H9 (cell line): ENCODE measurements at regions not wholly inside any gene's neighbourhood (a gene's known extent, or its start where the extent isn't known, plus 50 kb on each side); places are given as distances from the start of the nearest gene placed in this dataset.

Experiments
- DNase-seq: peaks from one replicate; pipeline ENCODE4 v3.0.0-alpha.2; 2017
- H2AFZ ChIP-seq: one replicate; pipeline ENCODE4 v1.6.1; 2013; ENCODE audit warnings: mild to moderate bottlenecking, low read length, control low read depth, moderate library complexity
- H2AK5ac ChIP-seq: 2 replicates; pipeline ENCODE4 v1.6.1; 2013; ENCODE audit warnings: low read length, control low read depth, mixed read lengths; ENCODE audit not compliant: insufficient read length
- H2BK120ac ChIP-seq: one replicate; pipeline ENCODE4 v1.6.1; 2013; ENCODE audit warnings: low read depth, mild to moderate bottlenecking, low read length, control low read depth, inconsistent platforms; ENCODE audit not compliant: poor library complexity, severe bottlenecking
- H2BK12ac ChIP-seq: 2 replicates; pipeline ENCODE4 v1.6.1; 2013; ENCODE audit warnings: low read length, control low read depth, mixed read lengths, low read depth; ENCODE audit not compliant: insufficient read length
- H2BK15ac ChIP-seq: 2 replicates; pipeline ENCODE4 v1.6.1; 2013; ENCODE audit warnings: low read depth, low read length, control low read depth
- H2BK20ac ChIP-seq: one replicate; pipeline ENCODE4 v1.6.1; 2013; ENCODE audit warnings: low read depth, mild to moderate bottlenecking, low read length, control low read depth, inconsistent platforms; ENCODE audit not compliant: poor library complexity, severe bottlenecking
- H2BK5ac ChIP-seq: 2 replicates; pipeline ENCODE4 v1.6.1; 2013; ENCODE audit warnings: low read length, control low read depth, mixed read lengths; ENCODE audit not compliant: insufficient read length
- H3K14ac ChIP-seq: 2 replicates; pipeline ENCODE4 v1.6.1; 2013; ENCODE audit warnings: low read length, control low read depth; ENCODE audit not compliant: insufficient read depth
- H3K18ac ChIP-seq: 2 replicates; pipeline ENCODE4 v1.6.1; 2013; ENCODE audit warnings: low read depth, mild to moderate bottlenecking, mixed read lengths, low read length, control low read depth; ENCODE audit not compliant: insufficient read length
- H3K23ac ChIP-seq: 2 replicates; pipeline ENCODE4 v1.6.1; 2013; ENCODE audit warnings: low read length, control low read depth, mixed read lengths, low read depth; ENCODE audit not compliant: insufficient read length
- H3K23me2 ChIP-seq: 2 replicates; pipeline ENCODE4 v1.6.1; 2013; ENCODE audit warnings: low read depth, mild to moderate bottlenecking, mixed read lengths, low read length, control low read depth; ENCODE audit not compliant: insufficient read length, poor library complexity, severe bottlenecking
- H3K27ac ChIP-seq: 2 replicates; pipeline ENCODE4 v1.5.1; 2013; ENCODE audit warnings: low read length, control low read depth, mixed read lengths, low read depth; ENCODE audit not compliant: insufficient read length
- H3K27me3 ChIP-seq: 2 replicates; pipeline ENCODE4 v1.6.1; 2013; ENCODE audit warnings: low read length, control low read depth, inconsistent platforms; ENCODE audit not compliant: insufficient read depth
- H3K4ac ChIP-seq: 2 replicates; pipeline ENCODE4 v1.6.1; 2013; ENCODE audit warnings: low read depth, mild to moderate bottlenecking, control low read depth, inconsistent platforms, low read length, moderate library complexity
- H3K4me1 ChIP-seq: 2 replicates; pipeline ENCODE4 v1.6.1; 2013; ENCODE audit warnings: low read length, control low read depth, inconsistent platforms; ENCODE audit not compliant: insufficient read depth
- H3K4me2 ChIP-seq: 2 replicates; pipeline ENCODE4 v1.6.1; 2013; ENCODE audit warnings: low read length, control low read depth, mixed read lengths; ENCODE audit not compliant: insufficient read length, insufficient read depth
- H3K56ac ChIP-seq: 2 replicates; pipeline ENCODE4 v1.6.1; 2013; ENCODE audit warnings: low read depth, mild to moderate bottlenecking, mixed read lengths, low read length, control low read depth; ENCODE audit not compliant: insufficient read length
- H3K79me1 ChIP-seq: 2 replicates; pipeline ENCODE4 v1.6.1; 2013; ENCODE audit warnings: low read depth, mild to moderate bottlenecking, moderate library complexity, low read length, control low read depth, inconsistent platforms; ENCODE audit not compliant: insufficient read depth, poor library complexity, severe bottlenecking
- H3K79me2 ChIP-seq: 2 replicates; pipeline ENCODE4 v1.6.1; 2013; ENCODE audit warnings: low read length, control low read depth, inconsistent platforms; ENCODE audit not compliant: insufficient read depth
- H3K9ac ChIP-seq: 2 replicates; pipeline ENCODE4 v1.6.1; 2013; ENCODE audit warnings: low read length, control low read depth, mixed read lengths; ENCODE audit not compliant: insufficient read length; ENCODE audit errors: extremely low read depth
- H3K9me3 ChIP-seq: one replicate; pipeline ENCODE4 v1.6.1; 2013; ENCODE audit warnings: low read depth, low read length, inconsistent platforms; ENCODE audit not compliant: control insufficient read depth
- H3T11ph ChIP-seq: one replicate; pipeline ENCODE4 v1.6.1; 2013; ENCODE audit warnings: mild to moderate bottlenecking, low read length, control low read depth, inconsistent platforms
- H4K20me1 ChIP-seq: one replicate; pipeline ENCODE4 v1.6.1; 2013; ENCODE audit not compliant: control insufficient read depth, insufficient read length, insufficient read depth
- H4K5ac ChIP-seq: 2 replicates; pipeline ENCODE4 v1.6.1; 2013; ENCODE audit warnings: low read depth, mild to moderate bottlenecking, mixed read lengths, low read length, control low read depth; ENCODE audit not compliant: insufficient read length
- H4K8ac ChIP-seq: replicated peaks from 2 replicates; pipeline ENCODE4 v1.6.1; 2013; ENCODE audit warnings: low read length, control low read depth, mixed read lengths, low read depth; ENCODE audit not compliant: insufficient read length
- H4K91ac ChIP-seq: 2 replicates; pipeline ENCODE4 v1.6.1; 2013; ENCODE audit warnings: low read depth, mild to moderate bottlenecking, moderate library complexity, mixed read lengths, low read length, control low read depth; ENCODE audit not compliant: insufficient read length
- H3K27ac Mint-ChIP-seq, 3 experiments: 2 replicates in 2 of 3; 3 replicates in 1 of 3; pipeline ENCODE4 v1.8.0; 2020 to 2021; ENCODE audit warnings: mixed read lengths in 3 of 3, mild to moderate bottlenecking in 1 of 3, moderate library complexity in 1 of 3
- H3K27me3 Mint-ChIP-seq: 2 replicates; pipeline ENCODE4 v1.8.0; 2021; ENCODE audit warnings: low read depth, mild to moderate bottlenecking, moderate library complexity, mixed read lengths
- H3K36me3 Mint-ChIP-seq, 3 experiments: 2 replicates in 2 of 3; 3 replicates in 1 of 3; pipeline ENCODE4 v1.8.0; 2020 to 2021; ENCODE audit warnings: low read depth in 3 of 3, mixed read lengths in 3 of 3; ENCODE audit not compliant: insufficient read depth in 1 of 3
- H3K4me1 Mint-ChIP-seq, 2 experiments: 2 replicates each; pipeline ENCODE4 v1.8.0; 2020; ENCODE audit warnings: mixed read lengths in 2 of 2
- H3K4me3 Mint-ChIP-seq, 2 experiments: 2 replicates in 1 of 2; 3 replicates in 1 of 2; pipeline ENCODE4 v1.8.0; 2020 to 2021; ENCODE audit warnings: mild to moderate bottlenecking in 2 of 2, mixed read lengths in 2 of 2, moderate library complexity in 1 of 2
- H3K9me3 Mint-ChIP-seq, 2 experiments: 2 replicates in 1 of 2; 3 replicates in 1 of 2; pipeline ENCODE4 v1.8.0; 2020; ENCODE audit warnings: mild to moderate bottlenecking in 2 of 2, mixed read lengths in 2 of 2, moderate library complexity in 1 of 2
- WGBS: extraction: QIAGEN DNeasy Blood & Tissue Kit; methylation state at CpG from one replicate; pipeline ENCODE4 v1.1.7; 2013; ENCODE audit warnings: missing lambda C conversion rate, low lambda C conversion rate, mixed read lengths; ENCODE audit not compliant: insufficient read length; ENCODE audit errors: extremely low coverage; 5-methylcytosine and 5-hydroxymethylcytosine counted together
- TF ChIP-seq, protein P1 (sequence below): fragments of 200-600 bp; sonication (generic); conservative IDR thresholded peaks from 3 replicates; pipeline ENCODE4 v1.8.0; 2021; ENCODE audit warnings: antibody characterized with exemption, mild to moderate bottlenecking

DNA sequence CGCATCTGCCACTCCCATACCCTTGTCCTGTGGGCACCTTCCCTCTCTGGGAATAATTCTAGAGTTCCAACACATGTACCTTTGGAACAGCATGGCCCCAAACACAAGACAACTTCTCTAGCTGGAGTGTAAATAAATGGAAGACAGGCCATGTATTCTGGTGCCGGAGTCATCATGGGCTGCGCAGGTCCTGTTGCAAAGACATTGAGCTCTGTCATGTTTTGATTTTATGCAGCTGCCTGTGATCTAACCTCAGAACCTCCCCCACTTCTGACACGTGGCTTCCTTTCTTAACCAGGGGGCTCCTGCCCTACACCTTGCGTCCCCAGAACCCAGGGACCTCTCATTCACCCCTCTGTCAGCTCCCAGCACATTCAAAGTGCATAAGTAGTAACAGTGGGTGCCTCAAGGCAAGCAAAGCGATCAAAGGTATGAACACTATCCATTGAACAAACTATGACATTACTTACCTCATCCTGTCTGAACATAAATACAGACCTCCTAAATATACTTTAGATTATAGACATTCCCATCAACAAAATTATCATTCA, 219.9 kb downstream of the FGFR2 start:
- Mint-ChIP-seq H3K27me3 (peaks cover 2% of the 10 kb centered on the region; the same call in 1 of the 2 replicates), H3K36me3 (peaks cover 2 to 17% (median 10%) of the 10 kb centered on the region in 3 experiments; a peak in 6 of 7 replicates), H3K4me1 (peaks cover 2 to 3% of the 10 kb centered on the region in 2 experiments; a peak in 1 of 4 replicates), H3K9me3 (peaks cover 13 to 14% of the 10 kb centered on the region in 2 experiments), H3K4me3 (no peak overlapping the region), H3K27ac (no peak overlapping the region)
- Histone ChIP-seq H3K9me3 (peaks cover under 1% of the 10 kb centered on the region), H3K4ac (no peak overlapping the region), H3K27me3 (no peaks in the 10 kb centered on the region), H2BK5ac (no peak overlapping the region), H3K23ac (no peak overlapping the region), H3K27ac (no peak overlapping the region), H2AFZ (no peak overlapping the region), H3K56ac (no peak overlapping the region), H4K91ac (no peak overlapping the region), H3K79me1 (no peaks in the 10 kb centered on the region), H3K23me2 (no peaks in the 10 kb centered on the region), H3K4me1 (no peaks in the 10 kb centered on the region), H3K18ac (no peak overlapping the region), H2BK15ac (no peak overlapping the region), H3K9ac (no peak overlapping the region), H2AK5ac (no peak overlapping the region), H3K14ac (no peak overlapping the region), H3K79me2 (no peaks in the 10 kb centered on the region), H3K4me2 (no peak overlapping the region), H4K20me1 (no peaks in the 10 kb centered on the region), H3T11ph (no peak overlapping the region), H2BK120ac (no peak overlapping the region), H2BK20ac (no peak overlapping the region), H4K8ac (no peak overlapping the region), H2BK12ac (no peak overlapping the region), H4K5ac (no peak overlapping the region)
- WGBS, result no CpG with 5 or more reads among the region's 6 CpGs
- DNase-seq, result no peak
- TF ChIP-seq, protein P1, sequence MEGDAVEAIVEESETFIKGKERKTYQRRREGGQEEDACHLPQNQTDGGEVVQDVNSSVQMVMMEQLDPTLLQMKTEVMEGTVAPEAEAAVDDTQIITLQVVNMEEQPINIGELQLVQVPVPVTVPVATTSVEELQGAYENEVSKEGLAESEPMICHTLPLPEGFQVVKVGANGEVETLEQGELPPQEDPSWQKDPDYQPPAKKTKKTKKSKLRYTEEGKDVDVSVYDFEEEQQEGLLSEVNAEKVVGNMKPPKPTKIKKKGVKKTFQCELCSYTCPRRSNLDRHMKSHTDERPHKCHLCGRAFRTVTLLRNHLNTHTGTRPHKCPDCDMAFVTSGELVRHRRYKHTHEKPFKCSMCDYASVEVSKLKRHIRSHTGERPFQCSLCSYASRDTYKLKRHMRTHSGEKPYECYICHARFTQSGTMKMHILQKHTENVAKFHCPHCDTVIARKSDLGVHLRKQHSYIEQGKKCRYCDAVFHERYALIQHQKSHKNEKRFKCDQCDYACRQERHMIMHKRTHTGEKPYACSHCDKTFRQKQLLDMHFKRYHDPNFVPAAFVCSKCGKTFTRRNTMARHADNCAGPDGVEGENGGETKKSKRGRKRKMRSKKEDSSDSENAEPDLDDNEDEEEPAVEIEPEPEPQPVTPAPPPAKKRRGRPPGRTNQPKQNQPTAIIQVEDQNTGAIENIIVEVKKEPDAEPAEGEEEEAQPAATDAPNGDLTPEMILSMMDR, result no peak
